ENCODE measurements at regions not wholly inside any gene's neighbourhood (a gene's known extent, or its start where the extent isn't known, plus 50 kb on each side); places are given as distances from the start of the nearest gene placed in this dataset.

DNA sequence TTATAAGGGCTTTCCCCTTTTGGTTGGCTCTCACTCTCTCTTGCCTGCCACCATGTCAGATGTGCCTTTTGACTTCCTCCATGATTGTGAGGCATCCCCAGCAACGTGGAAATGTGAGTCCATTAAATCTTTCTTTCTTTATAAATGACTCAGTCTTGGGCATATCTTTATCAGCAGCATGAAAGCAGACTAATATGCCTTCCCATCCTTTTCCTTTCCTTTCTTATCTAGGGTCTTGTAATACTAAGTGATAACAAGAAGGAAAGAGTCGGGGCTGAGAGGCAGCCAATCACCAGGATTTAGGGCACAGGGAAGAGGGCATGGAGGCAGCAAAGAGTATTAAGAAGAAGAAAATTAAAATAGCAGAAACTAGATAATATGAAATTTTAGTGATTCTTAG, 62.0 kb upstream of the JCAD start:
- ATAC-seq (ENCODE audit: low read depth in 2 of 2) (no peak), DNase-seq (no peak)
- Mint-ChIP-seq H3K27me3 (no peaks in the 10 kb centered on the region), H3K4me1 (no peaks in the 10 kb centered on the region), H3K4me3 (no peak overlapping the region), H3K36me3 (no peaks in the 10 kb centered on the region), H3K9me3 (peaks cover 0 to 11% (median 0%) of the 10 kb centered on the region in 7 donors), H3K27ac (no peak overlapping the region)

GRCh38 chr10:30118590-30118989, 59.2 kb upstream of the JCAD start:
- Mint-ChIP-seq H3K4me1 (peaks cover 0 to 2% (median 0%) of the 10 kb centered on the region in 3 donors), H3K36me3 (no peaks in the 10 kb centered on the region), H3K27me3 (peaks cover 0 to 4% (median 0%) of the 10 kb centered on the region in 3 donors), H3K4me3 (no peak overlapping the region), H3K9me3 (peaks cover 0 to 11% (median 0%) of the 10 kb centered on the region in 7 donors), H3K27ac (no peak overlapping the region)
- ATAC-seq (ENCODE audit: low read depth in 2 of 2) (no peak), DNase-seq (no peak)

DNA sequence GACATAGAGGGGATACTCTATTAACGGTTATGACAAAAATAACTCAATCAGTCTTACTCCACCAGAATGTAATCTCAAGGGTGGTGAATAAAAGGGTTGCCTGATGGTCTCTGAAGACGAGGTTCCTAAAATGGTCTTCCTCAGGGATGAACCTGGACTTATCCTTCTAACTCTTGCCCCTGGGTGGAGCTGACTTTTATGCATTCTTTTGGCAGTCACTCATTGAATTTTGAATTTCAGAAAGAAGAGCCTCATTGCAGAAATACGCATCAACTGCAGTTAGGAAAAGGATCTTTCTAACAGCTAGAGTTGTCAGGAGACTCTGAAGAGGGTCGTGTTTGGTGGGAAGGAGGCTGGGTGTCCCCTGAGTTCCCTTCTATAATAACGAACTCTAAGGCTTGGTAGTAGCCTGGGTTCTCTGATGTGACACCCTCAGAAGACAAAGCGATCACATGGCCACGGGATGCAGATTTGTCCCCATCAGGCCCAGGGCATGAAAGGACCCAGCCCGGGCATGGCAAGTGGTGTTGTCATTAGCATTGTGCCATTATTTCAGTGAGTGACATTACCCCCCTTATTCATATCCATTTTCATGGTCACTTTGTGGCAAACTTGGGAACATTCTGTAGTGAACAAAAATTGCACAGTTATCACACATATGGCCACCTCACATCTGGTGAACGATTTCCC, 58.6 kb upstream of the JCAD start:
- DNase-seq (no peak), ATAC-seq (ENCODE audit: low read depth in 2 of 2) (no peak)
- Mint-ChIP-seq H3K36me3 (no peaks in the 10 kb centered on the region), H3K27ac (no peak overlapping the region), H3K4me3 (no peak overlapping the region), H3K9me3 (peaks cover 0 to 11% (median 0%) of the 10 kb centered on the region in 7 donors), H3K4me1 (peaks cover 0 to 4% (median 0%) of the 10 kb centered on the region in 3 donors), H3K27me3 (peaks cover 0 to 8% (median 0%) of the 10 kb centered on the region in 3 donors)

DNA sequence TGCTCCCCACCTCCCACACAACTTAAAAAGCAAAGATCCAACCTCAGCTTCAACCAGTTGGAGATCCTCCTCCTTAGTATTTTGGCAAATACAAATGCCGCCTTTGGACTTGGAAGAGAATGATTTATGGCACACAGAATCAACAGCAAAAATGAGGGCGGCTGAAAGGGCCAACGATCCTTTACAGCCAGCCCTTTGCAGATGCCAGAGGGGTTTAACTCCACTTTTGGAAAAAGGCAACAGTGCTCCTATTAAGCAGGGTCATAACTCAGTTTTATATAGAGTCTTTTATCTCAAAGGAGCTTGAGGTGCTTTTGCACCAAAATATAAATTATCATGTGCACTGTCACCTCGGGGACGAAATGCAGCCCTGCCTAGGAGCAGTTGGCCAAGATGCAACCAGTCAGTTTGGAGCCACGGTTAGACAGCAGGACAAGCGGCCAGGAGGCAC, 56.7 kb upstream of the JCAD start:
- Mint-ChIP-seq H3K27me3 (peaks cover 0 to 8% (median 0%) of the 10 kb centered on the region in 3 donors), H3K4me3 (no peak overlapping the region), H3K9me3 (peaks cover 0 to 4% (median 0%) of the 10 kb centered on the region in 7 donors), H3K27ac (no peak overlapping the region), H3K4me1 (peaks cover 0 to 4% (median 0%) of the 10 kb centered on the region in 3 donors), H3K36me3 (no peaks in the 10 kb centered on the region)
- DNase-seq (no peak), ATAC-seq (ENCODE audit: low read depth in 2 of 2) (no peak)

DNA sequence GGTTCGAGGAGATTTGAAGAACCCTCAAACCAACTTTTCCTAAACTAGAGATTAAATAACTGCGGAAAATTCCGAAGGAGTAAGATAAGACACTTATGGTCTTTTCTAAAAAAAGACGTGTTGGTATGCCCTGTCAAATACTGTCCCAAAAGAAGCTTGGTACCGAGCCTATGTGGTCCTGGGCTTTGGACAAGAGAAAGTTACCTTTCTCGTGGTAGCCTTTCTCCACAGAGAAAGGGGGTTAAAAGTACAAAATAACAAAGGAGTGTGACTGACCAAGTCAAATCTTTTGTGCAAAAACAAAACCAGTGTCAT, 56.2 kb upstream of the JCAD start:
- no peak overlapping the region for H3K4me3 Mint-ChIP-seq
- no peaks in the 10 kb centered on the region for H3K36me3 Mint-ChIP-seq
- no peak overlapping the region for H3K27ac Mint-ChIP-seq
- peaks cover 0 to 5% (median 0%) of the 10 kb centered on the region in 7 donors for H3K9me3 Mint-ChIP-seq
- no peak for DNase-seq
- peaks cover 0 to 11% (median 0%) of the 10 kb centered on the region in 3 donors for H3K27me3 Mint-ChIP-seq
- peaks cover 0 to 4% (median 0%) of the 10 kb centered on the region in 3 donors for H3K4me1 Mint-ChIP-seq
- no peak for ATAC-seq (ENCODE audit: low read depth in 2 of 2)

DNA sequence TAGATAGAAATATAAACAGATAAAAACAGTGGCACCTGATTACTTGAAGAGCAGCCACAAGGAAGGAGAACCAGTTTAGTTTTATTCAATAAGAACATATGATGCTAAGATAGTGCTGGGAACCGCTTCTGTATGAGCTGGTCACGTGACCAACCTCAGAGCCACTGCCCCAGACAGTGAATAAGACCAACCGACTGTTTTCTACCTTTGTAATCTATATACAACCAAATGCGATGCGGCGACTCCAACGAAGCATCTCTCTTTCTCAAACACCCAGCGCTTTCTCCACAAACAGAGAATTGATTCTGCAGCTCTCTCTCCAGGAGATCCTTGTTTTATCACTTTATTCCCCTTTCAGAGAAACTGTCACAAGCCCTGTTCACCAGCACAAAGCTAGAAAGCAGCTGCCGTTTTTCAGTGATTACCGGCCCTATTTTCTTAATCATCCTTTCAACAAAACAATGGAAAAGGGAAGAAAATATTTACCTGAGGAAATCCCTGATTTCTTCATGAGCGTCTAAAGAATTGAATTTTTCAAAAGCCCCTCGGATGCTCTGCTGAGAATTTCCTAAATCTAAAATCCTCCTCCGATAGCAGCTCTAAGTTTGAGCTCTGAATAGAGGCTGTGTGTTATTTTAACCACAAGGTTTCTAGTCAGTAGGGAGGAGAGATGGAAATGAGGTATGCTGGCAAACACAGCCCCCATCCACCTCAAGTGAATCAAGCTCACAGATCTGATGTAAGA, 55.7 kb upstream of the JCAD start:
- Mint-ChIP-seq H3K9me3 (peaks cover 0 to 8% (median 0%) of the 10 kb centered on the region in 7 donors), H3K27me3 (peaks cover 0 to 16% (median 0%) of the 10 kb centered on the region in 3 donors), H3K4me3 (no peak overlapping the region), H3K36me3 (no peaks in the 10 kb centered on the region), H3K27ac (no peak overlapping the region), H3K4me1 (peaks cover 0 to 4% (median 0%) of the 10 kb centered on the region in 3 donors)
- ATAC-seq (ENCODE audit: low read depth in 2 of 2), result no peak
- DNase-seq, result no peak

DNA sequence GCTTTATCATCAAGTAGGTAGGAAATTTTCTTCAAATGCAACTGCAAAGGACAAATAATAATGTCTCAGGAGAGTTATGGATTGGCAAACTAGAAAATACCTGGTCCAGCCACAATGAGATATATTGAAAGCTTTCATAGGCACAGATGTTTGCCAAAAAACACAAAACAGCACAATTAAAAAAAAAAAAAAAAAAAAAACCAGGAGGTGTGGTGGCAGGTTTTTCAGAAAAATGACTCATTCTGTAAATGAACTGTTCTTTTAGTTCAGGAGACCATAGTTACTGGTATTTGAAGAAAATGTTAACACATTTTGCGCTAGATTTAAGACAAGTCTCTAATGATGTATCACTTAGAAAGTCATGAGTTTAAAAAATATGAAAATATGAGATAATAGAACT, 55.0 kb upstream of the JCAD start:
- no peak overlapping the region for H3K27ac Mint-ChIP-seq
- no peak for ATAC-seq (ENCODE audit: low read depth in 2 of 2)
- DNase-seq, result no peak

DNA sequence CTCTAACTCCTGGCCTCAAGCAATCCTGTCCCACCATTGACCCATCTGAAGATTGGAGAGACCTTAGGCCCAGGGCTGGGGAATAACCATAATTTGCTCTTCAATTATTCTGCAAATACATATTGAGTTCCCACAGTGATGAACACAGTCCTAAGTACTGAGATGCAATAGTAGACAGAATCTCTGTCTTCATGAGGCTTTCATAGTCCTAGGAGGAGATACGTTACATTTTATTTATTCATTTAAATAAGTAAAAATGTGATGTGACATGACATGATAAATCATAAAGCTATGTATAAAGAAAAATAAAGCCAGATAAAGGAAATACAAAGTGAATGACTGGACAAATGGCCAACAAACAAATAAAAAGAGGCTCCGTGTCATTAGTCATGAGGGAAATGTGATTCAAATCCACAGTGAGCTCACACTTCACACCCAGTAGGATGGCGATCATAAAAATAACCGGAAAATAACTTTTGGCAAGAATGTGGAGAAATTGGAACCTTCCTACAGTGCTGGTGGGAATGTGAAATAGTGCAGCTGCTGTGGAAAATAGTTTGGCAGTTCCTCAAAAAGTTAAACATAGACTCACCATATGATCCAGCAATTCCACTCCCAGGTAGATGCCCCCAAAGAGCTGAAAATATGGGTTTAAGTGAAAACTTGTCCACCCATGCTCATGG, 52.1 kb upstream of the JCAD start:
- Mint-ChIP-seq H3K4me1 (peaks cover 0 to 4% (median 0%) of the 10 kb centered on the region in 3 donors), H3K27me3 (peaks cover 0 to 17% (median 0%) of the 10 kb centered on the region in 3 donors), H3K9me3 (peaks cover 0 to 8% (median 0%) of the 10 kb centered on the region in 7 donors), H3K36me3 (no peaks in the 10 kb centered on the region), H3K27ac (peak overlapping the region in 1 of 6 donors; percentile 31), H3K4me3 (no peak overlapping the region)
- DNase-seq (no peak), ATAC-seq (ENCODE audit: low read depth in 2 of 2) (no peak)

More for the DNA sequence above, 55.0 kb upstream of the JCAD start:
- Mint-ChIP-seq H3K4me1 (peaks cover 0 to 4% (median 0%) of the 10 kb centered on the region in 3 donors), H3K27me3 (peaks cover 0 to 17% (median 0%) of the 10 kb centered on the region in 3 donors), H3K4me3 (no peak overlapping the region), H3K36me3 (no peaks in the 10 kb centered on the region), H3K9me3 (peaks cover 0 to 8% (median 0%) of the 10 kb centered on the region in 7 donors)

Data from naive B cell (primary cell).